Dedifferentiated amniotic fluid mesenchymal stem cell (primary cell): ENCODE measurements at regions not wholly inside any gene's neighbourhood (a gene's known extent, or its start where the extent isn't known, plus 50 kb on each side); places are given as distances from the start of the nearest gene placed in this dataset.
"Not testable (repeated sequence)": the region's sequence is repeated elsewhere in the genome, so short reads cannot be mapped to it uniquely, and the experiment has no call there.

Experiments
- DNase-seq: peaks from one replicate; pipeline ENCODE4 v3.0.0-alpha.2; 2016; ENCODE audit errors: extremely low spot score

- no peak for DNase-seq
Observed at GRCh38 chr10:43855667-43856210, 207.1 kb upstream of the ZNF32 start.

- DNase-seq, result peak; percentile 42
Observed at GRCh38 chr10:43854007-43854406, 205.3 kb upstream of the ZNF32 start.

- no peak for DNase-seq
Observed at GRCh38 chr10:43853369-43853768, 204.7 kb upstream of the ZNF32 start.

- no peak for DNase-seq
Observed at GRCh38 chr10:43852644-43853214, 204.0 kb upstream of the ZNF32 start.

GRCh38 chr10:43852149-43852548 is 203.5 kb upstream of the ZNF32 start:
- no peak for DNase-seq

- DNase-seq, result no peak
Observed at GRCh38 chr10:43851030-43851429, 202.3 kb upstream of the ZNF32 start.

GRCh38 chr10:43849551-43849950 is 200.9 kb upstream of the ZNF32 start:
- DNase-seq, result no peak

GRCh38 chr10:43846968-43847367 is 198.3 kb upstream of the ZNF32 start:
- no peak for DNase-seq

- no peak for DNase-seq
Observed at GRCh38 chr10:43846187-43846680, 197.6 kb upstream of the ZNF32 start.

GRCh38 chr10:43845121-43845520 is 196.4 kb upstream of the ZNF32 start:
- DNase-seq, result no peak

GRCh38 chr10:43844221-43844620 is 195.5 kb upstream of the ZNF32 start:
- DNase-seq, result no peak

- DNase-seq, result peak; percentile 52
Observed at GRCh38 chr10:43843321-43844101, 194.8 kb upstream of the ZNF32 start.

GRCh38 chr10:43842496-43842895 is 193.8 kb upstream of the ZNF32 start:
- no peak for DNase-seq

- no peak for DNase-seq
Observed at GRCh38 chr10:43842072-43842471, 193.4 kb upstream of the ZNF32 start.

GRCh38 chr10:43839973-43840372 is 191.3 kb upstream of the ZNF32 start:
- no peak for DNase-seq

GRCh38 chr10:43834751-43835150 is 186.1 kb upstream of the ZNF32 start:
- DNase-seq, result not testable (repeated sequence)

GRCh38 chr10:43827853-43828252 is 179.2 kb upstream of the ZNF32 start:
- DNase-seq, result no peak

- DNase-seq, result no peak
Observed at GRCh38 chr10:43825984-43826383, 177.3 kb upstream of the ZNF32 start.

GRCh38 chr10:43825421-43825820 is 176.7 kb upstream of the ZNF32 start:
- DNase-seq, result no peak

- no peak for DNase-seq
Observed at GRCh38 chr10:43824934-43825333, 176.3 kb upstream of the ZNF32 start.

GRCh38 chr10:43822631-43823580 is 174.2 kb upstream of the ZNF32 start:
- DNase-seq, result peak; percentile 46

- no peak for DNase-seq
Observed at GRCh38 chr10:43821103-43821502, 172.4 kb upstream of the ZNF32 start.
